ENCODE measurements at regions not wholly inside any gene's neighbourhood (a gene's known extent, or its start where the extent isn't known, plus 50 kb on each side); places are given as distances from the start of the nearest gene placed in this dataset.

- peak in 2 of 3 experiments; percentile 29 to 60; a peak in 3 of 4 replicates for TF ChIP-seq CTCF (IDR thresholded peaks at IDR 0.05; ENCODE audit: control extremely low read depth in 1 of 3, insufficient read depth in 1 of 3, low read depth in 1 of 3, low read length in 3 of 3)
- TF ChIP-seq EGR1 (IDR thresholded peaks at IDR 0.05; ENCODE audit: borderline replicate concordance, low read depth, low read length), result no peak
- TF ChIP-seq SUZ12 (IDR thresholded peaks at IDR 0.05; ENCODE audit: low read length), result no peak
- TF ChIP-seq SIRT6 (IDR thresholded peaks at IDR 0.05; ENCODE audit: low read length), result no peak
- no peak for TF ChIP-seq TAF7 (optimal IDR thresholded peaks at IDR 0.05; ENCODE audit: borderline replicate concordance, low read depth, low read length)
- TF ChIP-seq EP300 (IDR thresholded peaks at IDR 0.05; ENCODE audit: borderline replicate concordance in 1 of 2, low read depth in 2 of 2, low read length in 2 of 2), result no peak
- peak; percentile 16 to 35; a peak in 3 of 4 replicates for TF ChIP-seq RAD21 (IDR thresholded peaks at IDR 0.05 in 1 of 2, conservative IDR thresholded peaks at IDR 0.05 in 1 of 2; ENCODE audit: low read depth in 2 of 2, low read length in 2 of 2)
Observed at GRCh38 chr12:83954956-83955601, 957.5 kb downstream of the SLC6A15 start (continued).

All from H1 (cell line).